CD4-positive, alpha-beta T cell treated with Interleukin-4 for 4 hours (primary cell): ENCODE measurements at regions not wholly inside any gene's neighbourhood (a gene's known extent, or its start where the extent isn't known, plus 50 kb on each side); places are given as distances from the start of the nearest gene placed in this dataset.

ENCODE experiments used
- DNase-seq: peaks from one replicate; pipeline ENCODE4 v3.0.0-alpha.2; 2020

DNA sequence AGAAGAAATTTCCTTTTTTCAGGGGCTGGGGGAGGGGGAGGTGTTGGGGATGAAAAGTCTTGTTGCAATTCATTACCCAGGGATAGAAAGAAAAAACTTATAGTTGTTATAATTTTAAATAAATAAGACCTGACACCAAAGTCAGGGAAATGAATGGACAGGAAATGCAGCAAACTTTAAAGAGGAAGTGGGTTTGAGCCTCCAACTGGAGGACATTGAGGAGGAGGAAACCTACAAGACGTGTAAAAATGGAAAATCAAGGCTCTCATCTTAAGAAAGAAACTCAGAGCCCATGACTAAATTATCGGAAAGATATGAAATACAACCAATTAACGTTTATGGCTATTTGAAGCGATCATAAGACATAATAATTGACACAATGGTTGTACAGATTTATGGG is 54.4 kb downstream of the NIBAN1 start:
- DNase-seq = no peak

DNA sequence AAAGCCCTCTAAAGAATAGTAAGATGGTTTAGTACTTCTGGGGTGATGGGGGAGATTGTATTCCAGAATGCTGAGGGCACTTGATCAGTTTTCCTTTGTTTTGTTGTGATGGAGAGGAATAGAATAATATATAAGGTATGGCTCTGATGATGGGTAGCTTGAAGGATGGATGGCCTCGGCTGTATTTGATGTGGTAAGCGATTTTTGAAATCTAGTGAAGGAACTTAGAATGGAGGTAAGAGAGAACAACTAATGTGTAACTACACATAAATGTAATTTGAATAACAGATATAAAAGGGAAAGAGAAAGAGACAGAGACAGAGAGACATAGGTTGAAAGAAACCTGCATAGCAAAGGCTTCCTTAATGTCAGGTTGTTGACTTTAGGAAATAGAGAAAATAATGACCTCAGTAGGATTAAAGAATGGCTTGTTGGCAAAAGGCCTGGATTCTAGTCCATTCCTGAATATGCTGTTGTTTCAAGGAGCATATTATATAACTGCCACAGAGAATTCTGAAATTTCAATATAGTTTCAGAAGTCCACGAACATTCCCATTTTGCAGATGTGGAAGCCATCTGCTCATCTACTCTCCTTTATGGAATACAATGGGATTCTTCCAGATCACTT is 58.7 kb downstream of the NIBAN1 start:
- no peak for DNase-seq

DNA sequence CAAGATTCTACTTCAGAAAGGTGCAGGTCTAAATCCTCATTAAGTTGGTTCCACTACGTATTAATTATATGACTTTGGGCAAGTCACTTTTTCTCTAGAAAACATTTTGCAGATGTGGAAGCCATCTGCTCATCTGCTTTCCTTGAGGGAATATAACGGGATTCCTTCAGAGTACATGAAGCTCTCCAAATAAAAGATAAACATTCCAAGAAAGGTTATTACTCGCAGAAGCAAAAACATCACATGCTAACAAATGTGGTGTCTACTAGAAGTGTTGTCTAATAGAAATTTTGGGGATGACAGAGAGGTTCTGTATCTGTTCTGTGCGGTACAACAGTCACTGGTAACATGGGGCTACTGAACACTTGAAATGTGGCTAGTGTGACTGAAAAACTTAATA is 60.2 kb downstream of the NIBAN1 start:
- DNase-seq = no peak

DNA sequence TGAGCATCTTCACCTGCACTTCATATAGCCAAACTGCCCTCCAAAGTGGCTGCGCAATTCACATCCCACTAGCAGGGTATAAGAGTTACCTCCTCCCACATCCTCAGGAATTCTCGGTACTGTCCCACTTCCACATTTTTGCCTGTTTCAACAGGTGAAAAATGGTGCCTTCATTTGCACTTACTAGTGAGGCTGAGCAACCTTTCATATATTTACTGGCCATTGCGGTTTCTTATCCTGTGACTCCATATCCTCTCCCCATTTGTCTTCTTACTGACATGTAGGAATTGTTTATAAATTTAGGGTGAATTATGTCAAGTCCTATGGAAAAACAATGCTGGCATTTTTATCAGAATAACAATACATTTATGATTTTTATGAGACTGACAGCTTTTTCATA is 61.9 kb downstream of the NIBAN1 start:
- DNase-seq = no peak

DNA sequence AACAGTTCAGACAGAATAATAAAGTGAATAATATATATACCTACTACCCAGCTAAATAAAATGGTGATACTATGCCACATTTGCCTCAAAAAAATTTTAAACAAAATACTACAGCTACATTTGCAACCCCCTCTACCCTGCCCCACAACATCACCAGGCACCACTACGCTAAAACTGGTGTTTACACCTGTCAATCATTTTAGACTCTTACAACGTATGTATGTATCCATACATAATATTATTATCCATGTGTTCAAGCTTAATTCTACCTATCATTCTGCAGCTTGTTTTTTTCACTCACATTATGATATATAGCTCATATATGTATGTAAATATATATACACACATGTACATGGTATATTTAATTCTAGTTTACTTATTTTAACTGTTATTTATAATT is 62.5 kb downstream of the NIBAN1 start:
- DNase-seq = no peak

DNA sequence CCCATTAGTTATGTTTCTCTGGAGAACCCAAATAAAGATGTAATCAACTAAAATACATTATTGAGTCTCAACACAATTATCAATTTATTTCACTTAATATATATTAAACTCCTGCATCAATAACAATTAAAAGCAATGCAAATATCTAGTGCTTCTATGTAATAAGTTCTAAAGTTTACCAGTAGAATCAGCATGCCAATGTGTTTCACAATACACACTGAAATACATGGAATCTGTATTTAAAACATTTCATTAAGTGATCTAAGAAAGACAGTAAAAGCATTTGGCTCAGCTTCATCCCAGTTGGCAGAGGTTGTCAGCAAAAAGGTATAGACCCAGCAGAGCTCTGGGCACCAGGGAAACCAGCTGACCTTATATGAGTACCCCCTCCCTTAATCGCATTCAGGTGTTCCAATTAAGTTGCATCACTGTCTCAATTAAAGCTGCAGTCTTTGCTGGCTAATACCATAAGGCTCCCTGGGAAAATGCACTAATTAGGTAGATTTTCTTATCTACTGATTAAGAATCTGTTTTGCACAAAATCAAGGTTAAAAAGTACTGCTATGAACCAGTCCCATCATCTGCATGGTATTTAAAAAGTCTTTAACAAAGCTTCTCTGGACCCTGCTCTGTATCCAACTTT is 63.1 kb downstream of the NIBAN1 start:
- no peak for DNase-seq

DNA sequence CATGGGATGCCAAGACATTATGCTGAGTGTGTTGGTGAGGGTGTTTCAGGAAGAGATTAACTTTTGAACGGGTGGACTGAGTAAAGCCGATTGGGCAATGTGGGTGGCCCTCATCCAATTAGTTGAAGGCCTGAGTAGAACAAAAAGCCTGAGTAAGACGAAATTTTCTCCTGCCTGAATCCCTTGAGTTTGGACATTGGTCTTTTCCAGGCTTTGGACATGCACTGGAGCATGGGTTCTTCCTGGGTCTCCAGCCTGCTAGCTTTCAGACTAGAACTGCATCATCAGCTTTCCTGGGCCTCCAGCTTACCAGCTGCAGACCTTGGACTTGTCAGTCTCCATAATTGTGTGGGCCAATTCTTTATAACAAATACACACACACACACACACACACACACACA is 63.6 kb downstream of the NIBAN1 start:
- DNase-seq = no peak

DNA sequence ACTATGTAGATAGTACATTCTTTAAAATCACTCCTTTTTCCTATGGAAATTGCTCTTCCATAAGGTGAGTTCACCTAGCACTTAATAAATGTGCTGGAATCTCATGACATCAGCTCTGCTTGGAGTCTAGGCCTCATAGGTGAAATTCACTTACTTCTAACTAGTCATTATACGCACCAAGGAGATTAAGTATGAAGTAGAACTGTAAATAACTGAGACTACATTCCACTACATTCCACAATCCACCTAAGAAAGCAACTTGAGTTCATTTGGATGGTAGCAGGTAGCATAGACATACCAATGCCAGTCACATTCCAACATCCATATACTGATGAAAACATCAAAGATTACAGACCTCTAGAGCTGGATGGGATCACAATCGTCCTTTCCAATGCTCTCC is 64.3 kb downstream of the NIBAN1 start:
- no peak for DNase-seq

DNA sequence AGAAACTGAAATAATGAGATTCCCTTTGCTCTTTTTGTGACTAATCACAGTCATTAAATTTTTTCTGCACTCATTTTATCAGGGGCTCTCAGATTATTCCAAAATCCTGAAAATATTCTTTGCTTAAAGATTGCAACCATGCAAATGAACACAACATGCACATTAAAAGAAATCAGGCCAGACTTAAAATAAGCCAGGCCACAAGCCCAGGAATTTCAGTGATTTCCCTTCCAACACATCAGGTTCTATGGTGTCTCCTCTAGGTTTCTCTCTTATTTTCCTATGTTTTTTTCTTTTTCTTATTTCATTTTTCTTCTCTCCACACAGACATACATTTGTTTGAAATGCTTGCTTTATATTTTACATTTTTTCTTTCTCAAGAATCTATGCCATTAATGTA is 65.3 kb downstream of the NIBAN1 start:
- DNase-seq = no peak

DNA sequence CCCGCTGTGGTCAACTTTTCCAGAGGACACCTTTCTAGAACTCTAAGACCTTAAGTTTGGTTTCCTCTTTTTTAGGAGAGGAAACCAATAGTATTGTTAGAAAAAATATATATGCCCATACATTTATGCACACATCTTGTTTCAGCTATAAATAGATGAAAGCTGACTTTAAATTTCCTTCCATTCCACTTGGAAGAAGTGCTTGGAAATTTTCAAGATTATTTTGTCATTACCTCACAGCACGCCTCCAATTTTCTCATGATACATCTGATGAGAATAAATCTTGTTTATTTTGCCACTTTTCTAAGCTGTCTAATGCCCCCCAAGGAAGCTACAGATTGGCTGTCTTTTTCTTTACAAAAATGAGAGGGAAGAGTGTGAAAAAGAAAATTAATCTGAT is 65.8 kb downstream of the NIBAN1 start:
- no peak for DNase-seq

DNA sequence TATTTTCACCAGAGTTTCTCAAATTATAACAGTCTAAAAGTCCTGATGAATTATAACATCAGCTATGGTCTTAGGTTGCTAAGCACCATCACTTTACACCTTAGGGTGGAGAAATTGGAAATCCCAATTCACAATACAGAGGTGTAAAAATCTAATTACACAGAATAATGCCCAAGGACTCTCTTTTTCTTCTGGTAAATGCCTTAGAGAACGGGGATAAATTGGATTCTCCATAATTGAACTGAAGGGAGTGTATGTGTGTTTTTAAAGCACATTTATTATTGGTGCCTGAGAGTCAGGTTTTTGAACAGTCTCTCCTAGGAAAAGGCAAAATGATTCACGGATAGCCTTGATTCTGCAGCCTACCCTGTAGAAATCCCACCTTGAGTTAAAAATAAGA is 66.8 kb downstream of the NIBAN1 start:
- DNase-seq = no peak

DNA sequence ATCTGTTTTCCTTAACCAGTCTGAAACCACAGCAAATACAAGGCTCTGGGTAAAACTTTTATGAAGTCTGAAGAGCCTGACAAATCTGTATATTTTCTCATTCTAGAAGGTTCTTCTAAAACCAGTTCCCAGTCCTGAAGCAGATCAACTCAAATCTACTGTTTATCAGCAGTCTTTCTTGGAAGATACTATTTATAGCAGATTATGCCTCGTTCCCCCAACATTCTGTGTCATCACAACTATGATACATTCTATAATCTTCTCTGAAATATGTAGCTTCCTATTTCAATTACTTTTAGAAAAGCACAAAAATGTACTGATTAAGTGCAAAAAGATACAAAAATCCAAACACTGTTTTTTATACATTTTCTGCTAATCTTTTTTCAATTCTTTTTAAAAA is 67.5 kb downstream of the NIBAN1 start:
- DNase-seq = no peak

DNA sequence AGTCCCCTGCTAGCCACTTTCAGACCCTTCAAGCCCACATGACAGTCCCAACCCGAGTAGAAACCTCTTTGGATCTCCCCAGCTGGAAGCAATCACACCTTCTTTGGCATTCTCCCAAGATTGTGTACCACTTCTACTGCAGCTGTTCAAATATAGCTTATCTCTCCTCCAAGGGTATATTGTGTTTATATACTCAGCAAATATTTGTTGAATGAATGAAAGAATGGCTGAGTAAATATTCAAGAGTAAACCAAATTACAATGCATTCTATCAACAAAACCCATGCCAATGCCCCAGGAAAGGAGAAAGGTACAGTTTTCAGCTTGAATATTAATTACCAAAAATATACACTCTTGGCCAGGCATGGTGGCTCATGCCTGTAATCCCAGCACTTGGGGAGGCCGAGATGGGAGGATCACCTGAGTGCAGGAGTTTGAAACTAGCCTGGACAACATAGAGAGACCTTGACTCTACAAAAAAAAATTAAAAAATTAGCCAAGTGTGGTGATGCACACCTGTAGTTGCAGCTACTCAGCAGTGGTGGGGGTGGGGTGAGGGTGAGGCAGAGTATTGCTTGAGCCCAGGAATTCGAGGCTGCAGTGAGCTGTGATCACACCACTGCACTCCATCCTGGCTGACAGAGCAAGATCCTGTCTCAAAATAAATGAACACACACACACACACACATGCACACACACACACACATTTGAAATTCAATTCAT is 68.5 kb downstream of the NIBAN1 start:
- DNase-seq = no peak

DNA sequence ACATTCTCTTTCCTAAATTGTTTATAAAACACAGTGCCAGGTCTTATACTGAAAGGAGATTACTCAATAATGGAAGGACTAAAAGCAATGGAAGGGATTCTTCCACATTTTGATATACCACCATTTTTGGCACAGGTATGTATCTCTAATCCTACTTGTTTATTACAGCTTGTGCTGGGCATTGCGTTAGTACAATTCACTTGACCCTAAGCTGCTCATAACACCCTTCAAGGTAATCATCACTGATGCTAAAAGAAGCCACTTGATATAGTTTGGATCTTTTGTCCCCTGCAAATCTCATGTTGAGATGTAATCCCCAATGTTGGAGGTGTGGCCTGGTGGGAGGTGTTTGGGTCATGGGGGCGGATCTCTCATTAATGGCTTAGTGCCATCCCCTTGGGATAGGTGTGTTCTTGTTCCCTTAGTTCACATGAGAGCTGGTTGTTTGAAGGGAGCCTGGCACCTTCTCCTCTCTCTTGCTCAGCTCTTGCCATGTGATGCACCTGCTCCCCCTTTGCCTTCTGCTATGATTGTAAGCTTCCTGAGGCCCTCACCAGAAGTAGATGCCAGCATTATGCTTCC is 71.1 kb downstream of the NIBAN1 start:
- DNase-seq = no peak

DNA sequence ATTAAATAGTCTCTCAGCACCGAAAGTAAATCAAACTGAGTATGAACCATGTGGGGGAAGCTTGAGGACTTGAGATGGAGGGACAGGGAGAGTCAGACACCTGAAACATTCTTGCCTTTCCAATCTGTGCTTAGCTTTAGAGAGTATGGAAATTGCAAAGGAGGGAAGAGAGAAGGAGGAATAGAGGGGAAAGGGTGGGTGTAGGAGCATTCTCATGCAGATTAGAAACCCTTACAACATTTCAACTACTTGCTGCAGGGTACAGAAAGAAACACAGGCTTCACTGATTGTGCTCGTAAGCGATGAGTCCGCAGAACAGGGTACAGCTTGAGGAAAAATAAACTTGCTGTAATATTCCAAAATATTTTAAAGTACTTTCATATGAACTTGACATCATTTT is 73.8 kb downstream of the NIBAN1 start:
- DNase-seq = no peak

DNA sequence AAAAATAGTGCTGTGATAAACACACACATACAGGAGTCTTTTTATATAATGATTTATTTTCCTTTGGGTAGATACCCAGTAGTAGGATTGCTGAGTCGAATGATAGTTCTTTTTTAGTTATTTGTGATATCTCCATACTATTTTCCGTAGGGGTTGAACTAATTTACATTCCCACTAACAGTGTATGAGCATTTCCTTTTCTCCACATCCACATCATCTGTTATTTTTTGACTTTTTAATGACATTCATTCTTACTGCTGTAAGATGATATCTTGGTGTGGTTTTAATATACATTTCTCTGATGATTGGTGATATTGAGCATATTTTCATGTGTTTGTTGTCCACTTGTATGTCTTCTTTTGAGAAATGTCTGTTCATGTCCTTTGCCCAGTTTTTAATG is 78.3 kb downstream of the NIBAN1 start:
- DNase-seq = no peak

DNA sequence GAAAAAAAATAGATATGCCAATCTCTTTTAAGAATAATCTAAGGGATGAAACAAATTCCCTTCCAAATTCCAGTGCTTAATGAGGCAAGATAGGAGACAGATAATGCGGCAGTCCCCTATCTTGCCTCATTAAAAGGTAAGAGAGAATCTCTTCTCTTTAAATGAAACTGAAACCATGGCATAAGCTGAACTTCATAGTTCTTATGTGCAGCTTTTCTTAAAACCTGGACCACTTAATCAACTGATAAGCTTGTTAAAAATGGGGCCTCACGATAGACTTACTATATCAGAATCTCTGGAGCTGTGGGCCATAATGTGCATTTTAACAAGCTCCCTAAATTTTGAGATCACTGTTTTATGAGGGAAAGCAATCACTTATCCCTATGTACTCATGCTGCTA is 79.2 kb downstream of the NIBAN1 start:
- no peak for DNase-seq

DNA sequence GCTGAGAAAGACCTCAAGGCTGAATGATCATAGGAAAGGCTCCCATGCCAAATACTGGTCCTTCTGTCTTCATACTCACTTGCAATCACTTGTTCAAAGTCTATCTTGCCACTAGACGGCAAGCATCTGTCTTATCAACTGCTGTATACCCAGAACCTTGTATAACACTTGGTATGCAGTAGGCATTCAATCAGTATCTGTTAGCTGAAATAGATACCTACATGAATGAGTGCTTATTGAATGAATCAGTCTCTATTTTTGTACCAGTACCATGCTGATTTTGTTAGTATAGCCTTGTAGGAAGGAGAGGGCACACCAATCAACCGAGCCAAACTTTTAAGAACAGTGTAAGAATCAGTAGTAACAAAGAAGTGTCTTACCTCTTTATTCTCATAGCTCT is 80.6 kb downstream of the NIBAN1 start:
- no peak for DNase-seq

DNA sequence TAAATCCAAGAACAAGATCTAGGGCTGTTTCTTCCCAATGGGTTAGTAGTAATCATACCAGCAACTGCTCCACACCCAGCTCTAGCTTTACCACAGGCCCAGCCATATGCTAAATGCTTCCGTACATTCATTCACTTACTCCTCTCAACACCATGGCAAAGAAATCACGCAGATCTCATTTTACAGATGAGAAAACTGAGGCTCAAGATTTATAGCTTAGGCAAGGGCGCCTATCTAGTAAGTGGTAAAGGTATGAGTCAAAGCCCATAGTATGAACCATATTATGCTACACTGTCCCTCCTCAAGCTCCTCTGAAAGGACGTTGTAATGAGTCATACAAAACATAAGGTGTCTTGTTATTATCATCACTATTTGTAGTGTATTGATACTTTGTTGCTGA is 82.2 kb downstream of the NIBAN1 start:
- peak; percentile 82 for DNase-seq

DNA sequence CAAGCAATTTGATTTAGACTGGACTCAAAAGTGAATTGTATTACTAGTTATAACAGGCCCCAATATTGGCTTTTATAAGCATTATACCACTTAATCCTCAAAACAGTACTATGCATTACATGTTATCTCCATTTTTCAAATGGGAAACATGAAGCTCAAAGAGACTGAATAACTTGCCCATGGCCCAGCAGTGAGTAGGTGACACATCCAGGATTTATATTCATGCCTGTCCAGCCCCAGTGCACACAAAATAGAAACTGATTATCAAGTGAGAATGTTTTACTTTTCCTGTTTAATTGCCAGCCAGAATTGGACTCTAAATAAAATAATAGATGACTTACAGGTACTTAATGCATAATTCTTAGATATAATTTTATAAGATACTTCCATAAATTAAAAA is 82.9 kb downstream of the NIBAN1 start:
- DNase-seq = peak; percentile 11

DNA sequence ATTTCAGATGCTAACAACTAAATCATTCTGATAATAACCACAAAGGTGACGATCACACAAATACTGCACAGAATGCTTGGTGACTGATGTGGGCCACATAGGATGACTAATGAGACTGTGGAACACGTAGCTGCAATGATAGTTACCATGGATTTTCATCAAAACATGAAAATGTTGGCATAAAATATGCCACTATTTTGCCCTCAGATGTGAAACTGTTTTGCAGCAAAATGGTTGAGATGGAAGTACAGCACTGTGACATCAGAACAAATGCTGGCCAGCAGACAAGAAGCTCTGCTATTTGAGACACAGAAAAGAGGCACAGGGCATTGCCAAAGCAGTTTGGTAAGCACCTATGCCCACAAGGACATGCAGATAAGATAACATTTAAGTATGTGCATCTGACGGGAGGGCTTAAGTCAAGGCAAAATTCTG is 83.8 kb downstream of the NIBAN1 start:
- DNase-seq = peak; percentile 94

DNA sequence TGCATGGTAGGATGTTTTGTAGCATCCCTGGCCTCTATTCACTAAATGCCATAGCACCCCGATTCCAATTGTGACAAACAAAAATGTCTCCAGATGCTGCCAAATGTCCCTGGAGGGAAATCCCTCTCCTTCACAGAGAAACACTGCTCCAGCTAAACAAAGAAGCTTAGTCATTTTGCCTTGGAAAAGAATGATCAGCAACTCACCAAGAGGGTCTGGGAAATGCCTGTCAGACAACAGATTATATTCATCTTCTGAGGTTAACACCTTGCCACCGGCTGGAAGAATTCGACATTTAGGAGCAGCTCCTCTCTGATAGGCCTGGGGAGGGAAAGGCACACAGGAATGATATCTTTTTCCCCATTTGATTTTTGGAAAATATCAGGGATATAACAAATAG is 84.4 kb downstream of the NIBAN1 start:
- DNase-seq = peak; percentile 10

DNA sequence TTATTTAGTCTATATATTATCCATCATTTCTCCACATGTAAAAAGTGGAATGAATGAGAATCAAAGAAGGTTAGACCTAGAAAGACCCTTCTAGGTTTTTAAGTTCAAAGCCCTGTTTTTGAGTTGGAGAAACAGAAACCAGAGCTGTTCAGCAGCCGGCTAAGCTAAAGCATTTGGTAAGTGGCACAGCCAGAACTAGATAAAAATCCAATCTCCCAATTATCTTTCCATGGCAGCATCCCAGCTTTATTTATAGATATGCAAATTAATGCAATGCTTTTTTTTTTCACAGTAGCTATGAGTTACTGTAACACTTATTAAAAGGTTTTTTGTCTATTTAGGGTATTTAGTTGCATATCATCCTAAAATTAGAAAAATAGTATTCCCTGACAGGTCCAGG is 85.1 kb downstream of the NIBAN1 start:
- DNase-seq = no peak

DNA sequence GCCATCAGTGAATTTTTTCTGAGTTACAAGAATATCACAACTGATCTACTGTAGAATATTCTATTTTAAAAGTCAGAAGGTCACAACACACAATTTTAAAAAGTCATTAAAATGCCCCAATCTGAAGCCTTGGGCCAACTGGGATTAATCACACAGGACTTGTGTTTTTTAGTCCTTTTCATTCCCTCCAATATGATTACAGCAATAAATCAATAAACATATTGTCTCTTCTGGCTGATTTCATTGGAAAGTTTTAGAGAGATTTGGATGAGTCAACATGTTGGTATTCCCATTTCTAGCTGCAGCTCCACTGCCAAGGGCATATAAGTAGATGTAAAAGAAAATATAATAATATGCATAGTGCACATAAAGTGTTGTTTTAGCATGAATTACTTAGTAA is 85.8 kb downstream of the NIBAN1 start:
- DNase-seq = no peak
